IPS DF 19.7 (cell line): ENCODE measurements at regions not wholly inside any gene's neighbourhood (a gene's known extent, or its start where the extent isn't known, plus 50 kb on each side); places are given as distances from the start of the nearest gene placed in this dataset.

Experiments
- DNase-seq: peaks from one replicate; pipeline ENCODE4 v3.0.0-alpha.2; 2013; ENCODE audit warnings: low read depth, low spot score

DNA sequence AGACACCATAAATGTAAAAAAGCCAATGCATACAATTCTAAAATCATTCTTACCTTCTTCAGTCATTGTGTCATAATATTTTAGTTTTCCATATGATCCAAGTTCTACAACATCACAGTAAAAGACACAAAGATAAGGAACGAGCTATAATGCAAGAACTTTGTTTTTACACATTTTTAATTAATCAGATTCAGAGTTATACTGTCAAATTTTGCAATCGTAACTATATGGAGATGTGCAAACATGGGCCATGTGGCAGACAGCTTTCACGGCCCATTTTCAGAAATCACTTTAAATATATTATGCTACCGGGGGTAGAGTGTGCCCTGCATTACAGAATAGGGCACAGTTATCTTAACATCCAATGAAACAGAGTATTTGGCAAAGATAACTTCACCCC, 188.4 kb downstream of the ACER2 start:
- DNase-seq, result no peak

DNA sequence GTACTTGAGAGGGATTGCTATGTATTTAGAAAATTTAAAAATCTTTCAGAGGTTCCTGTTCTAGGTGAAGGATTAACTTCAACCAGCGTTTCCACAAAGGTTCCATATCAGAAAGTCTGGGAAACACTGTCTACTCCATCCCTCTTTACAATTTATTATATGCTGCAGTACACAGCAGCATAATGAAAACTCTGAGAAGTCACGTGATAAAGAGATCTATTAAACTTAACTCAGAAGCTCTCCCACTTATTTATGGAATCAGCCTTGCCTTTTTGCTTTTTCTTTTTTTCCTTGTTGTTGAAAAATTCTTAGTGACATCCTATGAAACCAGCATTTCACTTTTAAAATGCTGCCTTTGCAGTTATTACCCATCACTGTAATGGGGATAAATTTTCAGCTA, 186.2 kb downstream of the ACER2 start:
- no peak for DNase-seq

GRCh38 chr9:19587678-19588077, 178.9 kb downstream of the ACER2 start:
- no peak for DNase-seq

DNA sequence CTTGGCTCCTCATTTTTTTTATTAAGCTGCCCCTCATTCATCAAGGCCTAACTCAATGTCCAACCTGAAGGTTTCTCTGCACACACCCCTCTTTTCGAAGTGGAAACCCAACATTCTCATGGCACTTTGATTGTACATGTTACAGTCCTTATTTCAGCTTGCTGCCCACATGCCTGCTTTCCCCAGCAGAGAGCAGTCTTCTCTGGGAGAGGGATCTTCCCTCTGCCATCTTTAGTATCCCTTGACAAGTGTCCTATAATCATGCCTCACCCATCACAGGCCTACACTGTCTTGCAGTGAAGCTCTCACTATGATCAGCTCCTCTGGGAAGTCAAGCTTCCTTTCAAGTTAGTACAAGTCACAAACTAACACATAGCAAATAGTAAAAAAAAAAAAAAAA, 175.1 kb downstream of the ACER2 start:
- DNase-seq, result peak; percentile 3

- no peak for DNase-seq
These were observed 168.6 kb downstream of the ACER2 start for GRCh38 chr9:19577411-19577810.

- DNase-seq, result no peak
These were observed 160.1 kb downstream of the ACER2 start for GRCh38 chr9:19568946-19569345.

GRCh38 chr9:19564396-19565061, 155.7 kb downstream of the ACER2 start:
- no peak for DNase-seq

DNA sequence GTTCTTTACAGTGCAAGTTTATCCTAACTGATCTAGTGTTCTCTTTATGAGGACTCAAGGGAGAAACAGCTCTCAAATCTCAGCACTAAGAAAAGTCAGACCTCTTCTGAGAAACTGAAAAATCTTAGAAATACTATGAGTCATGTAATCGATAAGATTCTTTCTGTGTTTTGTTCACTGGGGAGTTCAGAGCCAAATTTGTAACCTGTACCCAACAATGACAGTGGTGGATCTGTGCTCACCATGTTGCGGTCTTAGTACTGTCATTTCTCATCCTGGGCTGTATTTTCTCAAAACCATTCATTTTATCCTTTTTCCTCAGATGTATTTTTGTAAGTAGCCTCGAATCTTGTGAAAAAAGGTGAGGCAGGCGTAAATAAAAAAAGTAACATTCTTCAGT, 146.4 kb downstream of the ACER2 start:
- DNase-seq, result no peak

DNA sequence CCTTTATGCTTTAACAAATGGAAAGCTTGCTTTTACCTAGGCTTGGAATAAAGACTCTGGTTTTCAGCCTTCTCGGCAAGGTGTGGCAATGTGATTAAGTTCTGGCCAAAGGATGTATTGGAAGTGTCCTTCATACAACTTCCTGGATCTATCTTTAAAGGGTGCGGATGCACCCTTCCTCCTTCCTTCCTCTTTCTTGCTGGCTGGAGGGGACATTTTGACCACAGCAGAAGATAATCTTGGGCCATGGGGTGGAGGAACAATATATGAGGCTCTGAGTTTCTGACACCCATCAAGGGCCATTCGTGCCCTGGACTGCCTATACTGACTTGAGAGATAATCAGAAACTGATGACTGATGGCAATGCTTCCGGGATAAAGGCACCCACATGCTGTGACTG, 145.7 kb downstream of the ACER2 start:
- no peak for DNase-seq

- no peak for DNase-seq
These were observed 144.6 kb downstream of the ACER2 start for GRCh38 chr9:19553441-19553840.

DNA sequence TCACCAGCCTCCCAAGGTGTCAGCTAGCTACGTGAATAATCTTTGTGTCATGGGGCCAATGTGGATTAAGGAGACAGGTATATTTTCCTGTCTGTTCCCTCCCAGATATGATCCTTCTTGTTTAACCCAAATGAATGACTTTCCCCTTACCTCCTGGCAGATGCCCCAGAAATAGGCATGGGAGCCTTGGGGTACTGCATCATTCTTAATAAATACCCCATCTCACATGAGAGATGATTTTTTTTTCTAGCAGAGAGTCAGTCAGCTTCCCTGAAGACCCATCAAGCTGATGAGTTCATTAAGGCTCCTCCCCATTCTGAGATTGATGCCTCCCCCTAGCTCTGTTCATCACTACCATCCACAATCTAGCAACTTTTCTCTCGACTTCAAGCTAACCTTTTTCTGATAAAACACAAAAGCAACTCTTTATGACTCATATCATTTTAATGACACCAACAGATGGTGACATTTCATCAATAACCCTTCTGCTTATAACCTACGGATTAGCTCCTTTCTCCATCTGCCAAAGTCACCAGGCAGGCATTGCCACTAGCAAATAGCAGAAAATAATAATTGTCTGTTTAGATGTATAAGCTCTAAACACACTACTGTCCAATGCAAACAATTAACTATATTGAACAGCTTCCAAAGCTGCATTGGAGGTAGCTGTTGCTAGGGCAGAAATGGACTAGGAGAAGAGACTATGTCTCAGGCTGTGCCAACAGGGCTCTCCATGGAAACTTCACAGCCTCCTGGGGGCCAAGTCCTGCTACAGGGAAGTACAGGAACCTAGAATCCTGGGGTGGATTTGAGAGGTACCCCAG, 143.7 kb downstream of the ACER2 start:
- no peak for DNase-seq

GRCh38 chr9:19551124-19551929, 142.5 kb downstream of the ACER2 start:
- no peak for DNase-seq

- DNase-seq, result no peak
These were observed 141.2 kb downstream of the ACER2 start for GRCh38 chr9:19550009-19550408.

GRCh38 chr9:19533373-19533772, 124.6 kb downstream of the ACER2 start:
- DNase-seq, result no peak

GRCh38 chr9:19527663-19528062, 118.9 kb downstream of the ACER2 start:
- no peak for DNase-seq

- DNase-seq, result no peak
These were observed 113.7 kb downstream of the ACER2 start for GRCh38 chr9:19522558-19522957.

GRCh38 chr9:19521205-19521604, 112.4 kb downstream of the ACER2 start:
- no peak for DNase-seq

DNA sequence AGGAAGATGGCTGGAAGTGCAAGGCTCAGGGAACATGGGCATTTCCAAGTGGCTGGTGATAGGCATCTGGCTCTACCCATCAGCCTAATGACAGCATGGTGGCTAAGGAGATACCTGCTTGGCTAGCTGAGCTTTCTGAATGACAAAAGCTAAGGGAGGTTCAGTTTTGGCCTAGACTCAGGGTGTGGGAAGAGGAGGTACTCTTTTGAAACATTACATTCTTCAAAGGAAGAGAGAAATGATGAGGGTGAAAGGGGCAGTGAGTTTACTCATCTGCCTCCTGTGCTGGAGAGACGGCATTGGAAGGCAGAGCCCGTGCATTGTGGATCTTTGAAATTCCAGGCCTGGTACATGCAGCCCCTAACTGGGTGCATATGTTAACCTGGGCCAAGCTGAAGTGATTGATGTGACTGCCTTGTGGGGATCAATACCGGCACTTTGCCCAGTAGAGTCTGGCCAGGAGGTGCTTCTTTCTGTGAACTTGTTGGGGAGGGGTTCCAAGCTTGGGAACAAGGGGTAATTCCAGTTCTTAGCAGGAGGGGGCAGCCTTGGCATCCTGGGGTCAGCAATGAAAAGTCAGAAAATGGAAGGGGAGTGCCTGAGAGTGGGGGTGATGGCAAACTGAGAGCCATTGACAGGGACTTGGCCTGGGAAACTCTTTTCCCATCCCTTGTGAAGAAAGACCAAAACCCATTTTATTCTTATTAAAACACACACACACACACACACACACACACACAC, 108.6 kb downstream of the ACER2 start:
- no peak for DNase-seq

DNA sequence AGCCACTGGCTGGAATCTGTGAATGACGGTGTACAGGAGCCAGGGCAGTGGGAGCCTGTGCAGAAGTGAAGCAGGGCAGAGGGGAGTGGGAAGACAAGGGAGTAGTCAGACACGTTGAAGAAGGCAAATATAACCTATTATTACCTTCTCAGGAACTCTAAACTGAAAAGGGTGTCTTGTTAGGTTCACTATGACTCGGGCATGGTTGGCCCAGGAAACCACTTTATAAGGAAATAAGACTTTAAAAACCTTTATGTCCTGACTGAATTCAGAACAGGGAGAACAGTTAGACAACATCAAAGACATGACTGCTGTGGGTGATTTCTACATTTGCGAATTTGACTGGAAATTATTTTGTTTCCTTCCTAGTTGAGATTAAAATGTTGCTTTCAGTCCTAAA, 107.5 kb downstream of the ACER2 start:
- no peak for DNase-seq

DNA sequence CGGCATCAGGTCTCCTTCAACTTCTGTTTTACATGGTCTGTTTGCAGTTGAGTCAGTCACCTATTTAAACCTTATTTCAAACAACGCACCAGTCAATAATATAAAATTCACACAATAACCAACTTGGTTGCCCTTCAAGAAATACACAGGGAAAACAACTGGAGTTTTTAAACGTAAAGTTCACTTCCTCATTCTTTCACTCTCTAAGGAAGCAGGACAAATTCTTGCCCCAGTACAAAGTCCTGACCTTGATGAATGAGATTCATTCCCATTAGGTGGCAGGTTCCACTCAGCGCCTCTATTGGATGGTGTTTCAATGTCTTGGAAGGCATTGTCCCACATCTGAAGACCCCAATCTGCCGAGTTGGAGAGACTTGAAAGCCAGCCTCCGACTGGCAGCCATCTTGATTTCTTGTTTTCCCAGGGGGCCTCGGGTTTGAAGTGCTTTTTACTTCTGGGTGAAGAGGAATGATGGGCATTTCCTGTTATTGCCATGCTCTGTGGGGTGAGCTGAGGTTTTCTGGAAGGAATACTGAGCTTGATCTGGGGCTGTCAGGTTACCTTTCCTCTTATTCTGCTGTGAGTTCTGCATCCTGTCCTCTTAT, 105.0 kb downstream of the ACER2 start:
- no peak for DNase-seq

GRCh38 chr9:19512103-19512832, 103.5 kb downstream of the ACER2 start:
- DNase-seq, result no peak
